ENCODE measurements at regions not wholly inside any gene's neighbourhood (a gene's known extent, or its start where the extent isn't known, plus 50 kb on each side); places are given as distances from the start of the nearest gene placed in this dataset.

- Histone ChIP-seq H2AFZ (ENCODE audit: low read length) (peak overlapping the region; percentile 47; the same call in 1 of the 2 replicates), H3K36me3 (ENCODE audit: control insufficient read depth in 2 of 4, insufficient read depth in 4 of 4, low read length in 3 of 4) (no peaks in the 10 kb centered on the region; a peak in 1 of 8 replicates), H3K23me2 (ENCODE audit: low read depth, low read length) (no peaks in the 10 kb centered on the region), H2BK20ac (ENCODE audit: low read length) (no peak overlapping the region), H2BK15ac (ENCODE audit: low read length) (no peak overlapping the region), H3K9me3 (ENCODE audit: insufficient read depth in 2 of 2, low read depth in 1 of 2, low read length in 1 of 2) (peaks cover 12 to 22% of the 10 kb centered on the region in 2 experiments; a peak in 3 of 4 replicates), H4K8ac (ENCODE audit: extremely low read depth, insufficient read depth, low read length) (no peak overlapping the region), H2AK5ac (ENCODE audit: low read depth, low read length) (no peak overlapping the region), H3K27me3 (replicated peaks in 1 of 4; ENCODE audit: control insufficient read depth in 3 of 4, extremely low read depth in 1 of 4, insufficient read depth in 3 of 4, low read length in 3 of 4) (no peaks in the 10 kb centered on the region), H3K4me1 (replicated peaks in 1 of 4; ENCODE audit: control insufficient read depth in 3 of 4, insufficient read depth in 4 of 4, low read length in 3 of 4) (peaks cover 0 to 11% (median 2%) of the 10 kb centered on the region in 4 experiments; a peak in 4 of 7 replicates), H3K23ac (ENCODE audit: insufficient read length) (no peak overlapping the region), H3K56ac (replicated peaks; ENCODE audit: insufficient read length, low read depth, low read length) (no peak overlapping the region), H3K4me2 (ENCODE audit: insufficient read depth in 1 of 2, low read depth in 2 of 2, low read length in 2 of 2) (peak overlapping the region; percentile 20 to 23; a peak in 2 of 4 replicates), H3K4ac (replicated peaks; ENCODE audit: insufficient read length, low read depth, low read length) (no peak overlapping the region), H4K5ac (ENCODE audit: insufficient read length, low read depth, low read length) (no peak overlapping the region), H3K4me3 (ENCODE audit: extremely low read depth in 1 of 4, insufficient read depth in 2 of 4, low read depth in 3 of 4, low read length in 4 of 4) (no peak overlapping the region; a peak in 1 of 8 replicates), H2BK5ac (ENCODE audit: low read depth, low read length) (no peak overlapping the region), H3K18ac (ENCODE audit: extremely low read depth, low read length) (no peak overlapping the region), H3K9ac (replicated peaks in 1 of 4; ENCODE audit: extremely low read depth in 1 of 4, low read depth in 3 of 4, low read length in 3 of 4) (no peak overlapping the region), H2BK12ac (ENCODE audit: low read depth, low read length) (no peak overlapping the region), H4K91ac (replicated peaks; ENCODE audit: insufficient read length, low read length) (no peak overlapping the region), H3K79me2 (ENCODE audit: control insufficient read depth in 1 of 2, insufficient read depth in 2 of 2, low read length in 2 of 2) (no peaks in the 10 kb centered on the region), H2BK120ac (replicated peaks; ENCODE audit: low read depth, low read length) (no peak overlapping the region), H3K27ac (ENCODE audit: low read depth, low read length) (no peak overlapping the region), H4K20me1 (replicated peaks in 1 of 2; ENCODE audit: control insufficient read depth in 1 of 2, insufficient read depth in 2 of 2, low read length in 2 of 2) (no peaks in the 10 kb centered on the region), H3K79me1 (ENCODE audit: low read depth, low read length) (no peaks in the 10 kb centered on the region), H3K14ac (ENCODE audit: insufficient read length) (no peak overlapping the region)
- ChIA-PET CTCF (ENCODE audit: partially characterized antibody) (interaction anchor here (0.6 to 1.2 kb wide), 2 partner anchors 32 to 93 kb away, joined by 3 read pairs; no protein-coding TSS in a partner anchor), POLR2A (ENCODE audit: partially characterized antibody) (interaction anchor here (0.6 kb wide), 1 partner anchor 19 kb away, joined by 3 read pairs; no protein-coding TSS in a partner anchor)
- no peak for DNase-seq (ENCODE audit: low read depth in 1 of 2, low spot score in 2 of 2)
- no peak for FAIRE-seq
- WGBS, 2 experiments (ENCODE audit: extremely low coverage in 1 of 2, insufficient coverage in 1 of 2, insufficient read length in 1 of 2, insufficient replicate concordance in 2 of 2, low coverage in 1 of 2, low lambda C conversion rate in 2 of 2, missing lambda C conversion rate in 1 of 2), result 66% methylated on average over 4 of the region's 4 CpGs; no CpG with 5 or more reads in 1 of the 2 experiments
- no peak for TF ChIP-seq RXRA (IDR thresholded peaks at IDR 0.05; ENCODE audit: insufficient read depth, low read depth, low read length)
- no peak for TF ChIP-seq JUN (IDR thresholded peaks at IDR 0.05; ENCODE audit: low read depth, low read length)
- TF ChIP-seq NRF1 (IDR thresholded peaks at IDR 0.05; ENCODE audit: low read depth, low read length), result no peak
- TF ChIP-seq, protein P1, sequence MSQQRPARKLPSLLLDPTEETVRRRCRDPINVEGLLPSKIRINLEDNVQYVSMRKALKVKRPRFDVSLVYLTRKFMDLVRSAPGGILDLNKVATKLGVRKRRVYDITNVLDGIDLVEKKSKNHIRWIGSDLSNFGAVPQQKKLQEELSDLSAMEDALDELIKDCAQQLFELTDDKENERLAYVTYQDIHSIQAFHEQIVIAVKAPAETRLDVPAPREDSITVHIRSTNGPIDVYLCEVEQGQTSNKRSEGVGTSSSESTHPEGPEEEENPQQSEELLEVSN (IDR thresholded peaks at IDR 0.05), result no peak
- TF ChIP-seq HDAC2 (IDR thresholded peaks at IDR 0.05; ENCODE audit: borderline replicate concordance in 1 of 2, low read depth in 2 of 2, low read length in 2 of 2), result no peak
- no peak for TF ChIP-seq SIX5 (IDR thresholded peaks at IDR 0.05; ENCODE audit: low read depth, low read length)
Measured at GRCh38 chr2:106012001-106012590, 182.0 kb downstream of the UXS1 start.

All from H1 (cell line).